Psoas muscle (tissue), 7 donors: ENCODE measurements at regions not wholly inside any gene's neighbourhood (a gene's known extent, or its start where the extent isn't known, plus 50 kb on each side); places are given as distances from the start of the nearest gene placed in this dataset.

ENCODE experiments used
- ATAC-seq, 4 donors: fragments of 200-7000 bp; cut with Tn5 transposase; one replicate each; pipeline ENCODE4 v1.9.1; 2020; ENCODE audit warnings: moderate library complexity in 3 of 4, mild to moderate bottlenecking in 2 of 4
- DNase-seq, 2 donors: peaks; one replicate each; pipeline ENCODE4 v3.0.0-alpha.2; 2020
- H3K27ac ChIP-seq: fragments of 200-600 bp; one replicate; pipeline ENCODE4 v1.8.0; 2022
- H3K27me3 ChIP-seq, 3 donors: fragments of 200-600 bp in 1 of 3; one replicate each; pipeline versions ENCODE4 v1.6.1 to v1.8.0; 2013 to 2022; ENCODE audit warnings: low read length in 2 of 3, mild to moderate bottlenecking in 2 of 3, moderate library complexity in 1 of 3; ENCODE audit not compliant: insufficient read depth in 3 of 3
- H3K36me3 ChIP-seq, 2 donors: fragments of 200-600 bp in 1 of 2; one replicate each; pipeline versions ENCODE4 v1.6.1 to v1.8.0; 2013 to 2022; ENCODE audit warnings: low read depth in 1 of 2, mild to moderate bottlenecking in 1 of 2, moderate library complexity in 1 of 2; ENCODE audit not compliant: insufficient read depth in 1 of 2
- H3K4me1 ChIP-seq: fragments of 200-600 bp; one replicate; pipeline ENCODE4 v1.8.0; 2022
- H3K4me3 ChIP-seq: fragments of 200-600 bp; one replicate; pipeline ENCODE4 v1.8.0; 2022; ENCODE audit warnings: mild to moderate bottlenecking
- H3K9me3 ChIP-seq: fragments of 200-600 bp; one replicate; pipeline ENCODE4 v1.8.0; 2022
- CTCF ChIP-seq: fragments of 200-600 bp; IDR thresholded peaks from one replicate; pipeline ENCODE4 v1.8.0; 2022; ENCODE audit warnings: antibody characterized with exemption
- WGBS, 3 donors: extraction: QIAGEN DNeasy Blood & Tissue Kit; methylation state at CpG; one replicate each; pipeline versions ENCODE4 v1.1.6 to v1.1.7; 2013; 5-methylcytosine and 5-hydroxymethylcytosine counted together
- intact Hi-C, 2 donors: fragments of 100-400 bp; cut with DNase I; formaldehyde crosslinking; loops; one replicate each; pipeline versions ENCODE4 v1.11.0 to v1.14.2; 2022
- donor health status: healthy with polysubstance abuse.
- donor health status: DM: no; HTN: no; CAD: no; lungs with moderate emphysema.
- donor health status: Bipolar disorder and iron deficiency.
- donor health status: healthy.
- donor health status: DM: yes; HTN: yes; CAD: no.
- donor health status: DM: no; HTN: no; CAD: no.
- donor health status: DM: yes; HTN: yes; CAD: no.

- Histone ChIP-seq H3K36me3 (no peaks in the 10 kb centered on the region), H3K27ac (no peak overlapping the region), H3K9me3 (no peaks in the 10 kb centered on the region), H3K4me3 (no peak overlapping the region), H3K27me3 (no peaks in the 10 kb centered on the region), H3K4me1 (no peaks in the 10 kb centered on the region)
- intact Hi-C loops, result no loop called here
- DNase-seq (no peak), ATAC-seq (no peak)
- WGBS, 3 donors, result 77 to 81% (median 77%) methylated on average over 2 to 3 of the region's 3 CpGs
- TF ChIP-seq CTCF, result no peak
These were observed 299.3 kb downstream of the FBXW7 start for GRCh38 chr4:152236519-152237056.

GRCh38 chr4:152235718-152236117 is 300.2 kb downstream of the FBXW7 start:
- intact Hi-C loops, result no loop called here
- H3K27me3 ChIP-seq, result no peaks in the 10 kb centered on the region
- no peak overlapping the region for H3K27ac ChIP-seq
- DNase-seq (no peak), ATAC-seq (no peak)
- no peaks in the 10 kb centered on the region for H3K36me3 ChIP-seq
- H3K9me3 ChIP-seq, result no peaks in the 10 kb centered on the region
- H3K4me3 ChIP-seq, result no peak overlapping the region
- H3K4me1 ChIP-seq, result no peaks in the 10 kb centered on the region
- WGBS, 3 donors, result 77 to 93% (median 93%) methylated on average over 3 of the region's 3 CpGs
- no peak for TF ChIP-seq CTCF

- intact Hi-C loops, result no loop called here
- Histone ChIP-seq H3K27ac (no peak overlapping the region), H3K4me1 (no peaks in the 10 kb centered on the region), H3K4me3 (no peak overlapping the region), H3K9me3 (no peaks in the 10 kb centered on the region), H3K36me3 (no peaks in the 10 kb centered on the region), H3K27me3 (no peaks in the 10 kb centered on the region)
- ATAC-seq, result no peak
- no peak for DNase-seq
- TF ChIP-seq CTCF, result no peak
- 91 to 96% (median 91%) methylated on average over 3 of the region's 3 CpGs for WGBS, 3 donors
These were observed 301.3 kb downstream of the FBXW7 start for GRCh38 chr4:152234571-152234970.

GRCh38 chr4:152232271-152232670 is 303.6 kb downstream of the FBXW7 start:
- intact Hi-C loops, result no loop called here
- no peaks in the 10 kb centered on the region for H3K9me3 ChIP-seq
- DNase-seq (no peak), ATAC-seq (no peak)
- H3K27ac ChIP-seq, result no peak overlapping the region
- no peak for TF ChIP-seq CTCF
- no peaks in the 10 kb centered on the region for H3K36me3 ChIP-seq
- H3K27me3 ChIP-seq, result no peaks in the 10 kb centered on the region
- H3K4me3 ChIP-seq, result no peak overlapping the region
- 86 to 89% (median 87%) methylated on average over 2 of the region's 2 CpGs for WGBS, 3 donors
- no peaks in the 10 kb centered on the region for H3K4me1 ChIP-seq

GRCh38 chr4:152229782-152230289 is 306.1 kb downstream of the FBXW7 start:
- no peaks in the 10 kb centered on the region for H3K9me3 ChIP-seq
- ATAC-seq, result no peak
- no peak for TF ChIP-seq CTCF
- H3K36me3 ChIP-seq, result no peaks in the 10 kb centered on the region
- DNase-seq, result no peak
- H3K27me3 ChIP-seq, result no peaks in the 10 kb centered on the region
- H3K4me3 ChIP-seq, result no peak overlapping the region
- no peak overlapping the region for H3K27ac ChIP-seq
- no peaks in the 10 kb centered on the region for H3K4me1 ChIP-seq
- WGBS, 3 donors, result 79 to 81% (median 81%) methylated on average over 6 of the region's 6 CpGs
- intact Hi-C loops, result no loop called here
